ENCODE measurements at regions not wholly inside any gene's neighbourhood (a gene's known extent, or its start where the extent isn't known, plus 50 kb on each side); places are given as distances from the start of the nearest gene placed in this dataset.

GRCh38 chr11:69350040-69350439 is 56.1 kb downstream of the MYEOV start:
- FAIRE-seq: no peak

DNA sequence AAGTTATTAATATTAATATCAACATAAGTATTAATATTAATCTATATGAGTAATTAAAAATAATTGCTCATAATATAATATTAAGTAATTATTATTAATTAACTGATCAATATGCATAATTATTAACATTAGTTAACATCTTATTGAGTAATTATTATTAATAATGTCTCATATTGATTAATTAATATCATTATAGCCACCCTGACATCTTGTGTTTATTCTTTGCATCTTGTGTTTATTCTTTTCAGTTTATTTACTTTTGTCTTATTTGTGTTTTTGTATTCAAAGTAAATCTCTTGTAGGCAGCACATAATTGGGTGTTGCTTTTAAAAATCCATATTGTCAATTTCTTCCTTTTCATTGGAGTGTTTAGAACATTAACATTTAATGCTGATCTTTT is 56.6 kb downstream of the MYEOV start:
- no peak for TF ChIP-seq POLR2AphosphoS5 (IDR thresholded peaks at IDR 0.05; ENCODE audit: insufficient read depth, low read depth, low read length)
- dilution Hi-C loops (cut with MboI; ENCODE audit: extremely low pct_ligation_motif_present, low sequenced_read_pairs): no loop called here
- BruUV-seq (replicated peaks): no TSS peak
- no peak overlapping the region for H2AFZ ChIP-seq (ENCODE audit: low read depth, low read length)
- H3K9me1 ChIP-seq (replicated peaks; ENCODE audit: control insufficient read depth, extremely low read depth, insufficient read depth, low read length): no peaks in the 10 kb centered on the region
- no peaks in the 10 kb centered on the region for H4K20me1 ChIP-seq (replicated peaks; ENCODE audit: control insufficient read depth, extremely low read depth, insufficient read depth, low read length)
- no peaks in the 10 kb centered on the region for H3K36me3 ChIP-seq (ENCODE audit: control insufficient read depth in 2 of 2, extremely low read depth in 1 of 2, insufficient read depth in 2 of 2, low read length in 2 of 2)
- no peak for FAIRE-seq
- CTCF ChIA-PET: interaction anchor here (2.8 kb wide), 1 partner anchor 57 kb away, joined by 17 read pairs; the partner anchor contains the start of gene MYEOV
- H3K9me3 ChIP-seq (replicated peaks; ENCODE audit: control insufficient read depth, insufficient read depth, low read length): no peaks in the 10 kb centered on the region
- H3K27me3 ChIP-seq (ENCODE audit: control insufficient read depth in 2 of 2, insufficient read depth in 2 of 2, low read length in 2 of 2): no peaks in the 10 kb centered on the region
- POLR2A ChIA-PET: interaction anchor here (1.3 kb wide), 1 partner anchor 57 kb away, joined by 3 read pairs; the partner anchor contains the start of gene MYEOV
- no peaks in the 10 kb centered on the region for H3K79me2 ChIP-seq (ENCODE audit: control insufficient read depth, insufficient read depth, low read length)
- H3K9ac ChIP-seq (replicated peaks; ENCODE audit: extremely low read depth, insufficient read depth, low read length): peak overlapping the region; percentile 49
- peak overlapping the region; percentile 90 for H3K27ac ChIP-seq (ENCODE audit: insufficient read depth, low read depth, low read length)
- intact Hi-C loops (cut with micrococcal nuclease): no loop called here
- no peak for DNase-seq (ENCODE audit: low read depth, low spot score)
- H3K4me2 ChIP-seq (ENCODE audit: insufficient read depth, low read length): no peak overlapping the region
- H3K4me3 ChIP-seq (replicated peaks in 1 of 3; ENCODE audit: insufficient read depth in 1 of 3, low read depth in 1 of 3, low read length in 3 of 3): no peak overlapping the region
- peaks cover 41% of the 10 kb centered on the region for H3K4me1 ChIP-seq (ENCODE audit: control insufficient read depth, extremely low read depth, insufficient read depth, low read length)

More at GRCh38 chr11:69350040-69350439, 56.1 kb downstream of the MYEOV start:
- H3K4me3 ChIP-seq (replicated peaks in 1 of 3; ENCODE audit: insufficient read depth in 1 of 3, low read depth in 1 of 3, low read length in 3 of 3): no peak overlapping the region
- no peaks in the 10 kb centered on the region for H3K27me3 ChIP-seq (ENCODE audit: control insufficient read depth in 2 of 2, insufficient read depth in 2 of 2, low read length in 2 of 2)
- no peaks in the 10 kb centered on the region for H3K9me3 ChIP-seq (replicated peaks; ENCODE audit: control insufficient read depth, insufficient read depth, low read length)
- no TSS peak for BruUV-seq (replicated peaks)
- no peak for DNase-seq (ENCODE audit: low read depth, low spot score)
- H3K4me2 ChIP-seq (ENCODE audit: insufficient read depth, low read length): peak overlapping the region; percentile 21
- H2AFZ ChIP-seq (ENCODE audit: low read depth, low read length): no peak overlapping the region
- ChIA-PET POLR2A (interaction anchor here (1.3 kb wide), 1 partner anchor 56 kb away, joined by 3 read pairs; the partner anchor contains the start of gene MYEOV), CTCF (interaction anchor here (1.3 kb wide), 1 partner anchor 32 kb away, joined by 3 read pairs; no protein-coding TSS in a partner anchor)
- intact Hi-C loops (cut with micrococcal nuclease): no loop called here
- H3K9ac ChIP-seq (replicated peaks; ENCODE audit: extremely low read depth, insufficient read depth, low read length): no peak overlapping the region
- TF ChIP-seq JUN (IDR thresholded peaks at IDR 0.05; ENCODE audit: borderline replicate concordance, insufficient read depth, insufficient read length, low read depth) (no peak), GATA2 (IDR thresholded peaks at IDR 0.05; ENCODE audit: insufficient read depth, insufficient read length, low read depth, low read length) (no peak), EZH2 (IDR thresholded peaks at IDR 0.05; ENCODE audit: borderline replicate concordance, low read depth, low read length, severe bottlenecking) (no peak), MAX (IDR thresholded peaks at IDR 0.05; ENCODE audit: insufficient read depth, insufficient read length) (no peak)
- peak overlapping the region; percentile 47 for H3K27ac ChIP-seq (ENCODE audit: insufficient read depth, low read depth, low read length)
- dilution Hi-C loops (cut with MboI; ENCODE audit: extremely low pct_ligation_motif_present, low sequenced_read_pairs): no loop called here
- no peaks in the 10 kb centered on the region for H3K9me1 ChIP-seq (replicated peaks; ENCODE audit: control insufficient read depth, extremely low read depth, insufficient read depth, low read length)
- H3K36me3 ChIP-seq (ENCODE audit: control insufficient read depth in 2 of 2, extremely low read depth in 1 of 2, insufficient read depth in 2 of 2, low read length in 2 of 2): no peaks in the 10 kb centered on the region
- H3K4me1 ChIP-seq (ENCODE audit: control insufficient read depth, extremely low read depth, insufficient read depth, low read length): peaks cover 41% of the 10 kb centered on the region
- no peaks in the 10 kb centered on the region for H3K79me2 ChIP-seq (ENCODE audit: control insufficient read depth, insufficient read depth, low read length)
- no peaks in the 10 kb centered on the region for H4K20me1 ChIP-seq (replicated peaks; ENCODE audit: control insufficient read depth, extremely low read depth, insufficient read depth, low read length)
